ENCODE measurements at regions not wholly inside any gene's neighbourhood (a gene's known extent, or its start where the extent isn't known, plus 50 kb on each side); places are given as distances from the start of the nearest gene placed in this dataset.
"Not testable (repeated sequence)": the region's sequence is repeated elsewhere in the genome, so short reads cannot be mapped to it uniquely, and the experiment has no call there.

DNA sequence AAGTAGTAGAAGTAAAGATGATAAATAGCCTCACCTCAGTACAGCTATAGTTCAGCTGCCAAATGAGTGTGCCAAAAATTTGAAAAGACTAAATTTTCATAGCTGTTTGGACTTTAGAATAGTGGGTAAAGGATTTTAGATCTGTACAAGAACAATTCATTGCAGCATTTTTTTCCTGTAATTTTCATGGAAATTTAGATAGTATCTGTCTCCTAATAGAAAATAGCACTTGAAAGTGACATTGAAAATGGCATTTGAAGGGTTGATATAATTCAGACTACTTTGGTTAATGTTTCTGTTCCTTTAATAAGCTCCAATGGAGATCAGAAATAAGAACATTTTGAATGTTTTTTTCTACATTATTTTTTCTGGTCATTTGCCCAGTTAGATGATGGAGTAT, 292.7 kb downstream of the ZNF37A start:
- H3K9me3 ChIP-seq (ENCODE audit: control insufficient read depth, insufficient read depth, low read length); H3F3A ChIP-seq (ENCODE audit: control insufficient read depth, insufficient read depth); H3K79me2 ChIP-seq (ENCODE audit: control insufficient read depth, low read length); H4K20me1 ChIP-seq (ENCODE audit: control insufficient read depth, insufficient read depth, low read depth, low read length); H3K4me1 ChIP-seq (ENCODE audit: control insufficient read depth, low read length); H3K27ac ChIP-seq (ENCODE audit: low read depth, low read length); H3K9me2 ChIP-seq (replicated peaks; ENCODE audit: control insufficient read depth, low read length); H3K36me3 ChIP-seq (ENCODE audit: control insufficient read depth, low read length); H3K4me3 ChIP-seq (ENCODE audit: low read length); H3K4me2 ChIP-seq (ENCODE audit: low read length); H3K27me3 ChIP-seq (ENCODE audit: control insufficient read depth, low read length): not testable (repeated sequence)

DNA sequence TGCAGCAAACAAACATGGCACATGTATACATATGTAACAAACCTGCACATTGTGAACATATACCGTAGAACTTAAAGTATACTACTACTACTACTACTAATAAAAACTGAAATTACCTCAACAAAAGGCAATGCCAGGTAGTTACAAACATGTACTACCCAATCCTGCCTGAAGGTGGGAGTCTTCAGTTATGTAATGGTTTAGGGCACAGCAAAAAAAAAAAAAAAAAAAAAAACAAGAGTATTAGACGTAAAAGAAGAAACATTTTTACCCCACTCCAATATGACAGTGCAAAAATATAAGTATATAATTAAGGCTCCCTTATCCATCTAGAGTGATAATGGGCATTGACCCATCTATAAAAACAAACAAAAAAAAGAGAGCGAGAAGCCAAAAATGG, 296.6 kb downstream of the ZNF37A start:
- H3K27ac ChIP-seq (ENCODE audit: low read depth, low read length); H3K4me2 ChIP-seq (ENCODE audit: low read length); H3K79me2 ChIP-seq (ENCODE audit: control insufficient read depth, low read length); H3K9me2 ChIP-seq (replicated peaks; ENCODE audit: control insufficient read depth, low read length); H3K4me3 ChIP-seq (ENCODE audit: low read length); H3K27me3 ChIP-seq (ENCODE audit: control insufficient read depth, low read length); H4K20me1 ChIP-seq (ENCODE audit: control insufficient read depth, insufficient read depth, low read depth, low read length); H3K4me1 ChIP-seq (ENCODE audit: control insufficient read depth, low read length); H3K9me3 ChIP-seq (ENCODE audit: control insufficient read depth, insufficient read depth, low read length); H3K36me3 ChIP-seq (ENCODE audit: control insufficient read depth, low read length); H3F3A ChIP-seq (ENCODE audit: control insufficient read depth, insufficient read depth): not testable (repeated sequence)

DNA sequence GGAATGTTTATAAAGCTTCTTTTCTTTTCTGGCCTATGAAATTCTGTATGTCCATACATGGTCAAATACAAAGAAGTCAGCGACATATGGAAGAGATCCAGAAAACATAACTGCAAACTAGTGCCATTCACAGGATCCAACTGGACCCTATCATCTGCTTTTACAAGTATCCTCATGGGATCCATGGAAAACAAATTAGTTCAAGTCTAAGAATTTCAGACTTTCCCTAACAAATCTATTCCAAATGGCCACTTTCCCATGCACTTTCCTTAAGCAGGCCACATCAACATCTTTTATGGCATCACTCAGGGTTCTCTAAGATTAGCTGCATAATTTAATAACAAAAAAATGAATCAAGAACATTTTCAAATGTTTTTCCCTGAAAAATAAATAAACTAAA, 301.3 kb downstream of the ZNF37A start:
- not testable (repeated sequence) for H3K36me3 ChIP-seq (ENCODE audit: control insufficient read depth, low read length); H3K4me3 ChIP-seq (ENCODE audit: low read length); H3K4me2 ChIP-seq (ENCODE audit: low read length)

DNA sequence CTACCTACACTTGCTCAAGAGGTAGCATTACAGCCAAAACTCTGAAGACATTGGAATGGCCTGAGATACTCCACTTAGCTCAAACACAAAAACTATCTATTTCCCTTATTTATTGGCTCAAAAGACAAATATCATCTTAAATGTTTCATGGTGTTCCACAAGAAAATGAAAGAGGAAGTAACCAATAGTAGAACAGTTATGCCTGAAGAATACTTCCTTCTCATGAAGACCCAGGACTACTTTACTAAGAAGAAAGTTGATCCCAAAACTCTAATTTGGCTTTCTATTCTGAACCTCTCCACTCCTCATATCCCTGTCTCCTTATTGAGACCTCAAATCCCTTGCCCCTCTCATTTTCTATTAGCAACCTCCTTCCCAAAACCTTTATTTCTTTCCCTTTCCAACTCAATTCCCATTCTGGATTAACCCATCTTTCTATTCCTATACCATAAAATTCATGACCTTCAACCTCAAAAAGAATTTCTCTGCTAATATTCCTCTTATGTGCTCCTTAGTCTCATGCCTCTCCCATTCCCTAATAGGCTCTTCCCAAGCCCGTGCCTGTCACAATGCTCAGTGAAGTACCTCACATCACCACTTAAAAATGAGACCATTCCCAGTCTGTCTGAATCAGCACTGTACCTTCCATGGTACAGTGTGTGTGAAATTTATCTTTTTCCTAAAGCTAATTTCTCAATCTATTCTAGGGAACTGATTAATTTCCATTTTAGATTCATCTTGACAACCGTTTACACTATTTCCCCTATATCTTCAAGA, 302.2 kb downstream of the ZNF37A start:
- H3K9me3 ChIP-seq (ENCODE audit: control insufficient read depth, insufficient read depth, low read length); H3K79me2 ChIP-seq (ENCODE audit: control insufficient read depth, low read length); H3K36me3 ChIP-seq (ENCODE audit: control insufficient read depth, low read length); H3K4me3 ChIP-seq (ENCODE audit: low read length); H4K20me1 ChIP-seq (ENCODE audit: control insufficient read depth, insufficient read depth, low read depth, low read length); H3K4me1 ChIP-seq (ENCODE audit: control insufficient read depth, low read length); H3K27ac ChIP-seq (ENCODE audit: low read depth, low read length); H3K27me3 ChIP-seq (ENCODE audit: control insufficient read depth, low read length); H3K9me2 ChIP-seq (replicated peaks; ENCODE audit: control insufficient read depth, low read length); H3F3A ChIP-seq (ENCODE audit: control insufficient read depth, insufficient read depth); H3K4me2 ChIP-seq (ENCODE audit: low read length): not testable (repeated sequence)

More for the DNA sequence above, 301.3 kb downstream of the ZNF37A start:
- H3K27me3 ChIP-seq (ENCODE audit: control insufficient read depth, low read length); H3K4me1 ChIP-seq (ENCODE audit: control insufficient read depth, low read length); H3K9me3 ChIP-seq (ENCODE audit: control insufficient read depth, insufficient read depth, low read length); H3K79me2 ChIP-seq (ENCODE audit: control insufficient read depth, low read length); H3K9me2 ChIP-seq (replicated peaks; ENCODE audit: control insufficient read depth, low read length); H4K20me1 ChIP-seq (ENCODE audit: control insufficient read depth, insufficient read depth, low read depth, low read length); H3K27ac ChIP-seq (ENCODE audit: low read depth, low read length); H3F3A ChIP-seq (ENCODE audit: control insufficient read depth, insufficient read depth): not testable (repeated sequence)

DNA sequence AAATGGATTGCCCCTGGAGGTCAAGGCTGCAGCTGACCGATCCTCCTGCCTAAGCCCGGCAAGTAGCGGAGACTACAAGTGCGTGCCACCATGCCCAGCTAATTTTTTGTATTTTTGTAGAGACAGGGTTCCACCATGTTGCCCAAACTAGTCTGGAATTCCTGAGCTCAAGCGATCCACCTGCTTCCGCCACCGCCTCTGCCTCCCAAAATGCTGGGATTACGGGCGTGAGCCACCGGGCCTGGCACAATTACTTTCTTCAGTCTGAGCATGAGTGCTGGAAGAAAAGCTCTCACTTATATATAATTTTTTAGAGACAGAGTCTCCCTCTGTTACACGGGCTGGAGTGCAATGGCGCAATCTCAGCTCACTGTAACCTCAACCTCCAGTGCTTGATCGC, 307.4 kb downstream of the ZNF37A start:
- H4K20me1 ChIP-seq (ENCODE audit: control insufficient read depth, insufficient read depth, low read depth, low read length); H3K9me3 ChIP-seq (ENCODE audit: control insufficient read depth, insufficient read depth, low read length); H3K4me1 ChIP-seq (ENCODE audit: control insufficient read depth, low read length); H3K27me3 ChIP-seq (ENCODE audit: control insufficient read depth, low read length); H3F3A ChIP-seq (ENCODE audit: control insufficient read depth, insufficient read depth); H3K36me3 ChIP-seq (ENCODE audit: control insufficient read depth, low read length); H3K9me2 ChIP-seq (replicated peaks; ENCODE audit: control insufficient read depth, low read length): not testable (repeated sequence)
- Histone ChIP-seq H3K27ac (ENCODE audit: low read depth, low read length) (peak overlapping the region; percentile 83), H3K79me2 (ENCODE audit: control insufficient read depth, low read length) (peaks cover 13% of the 10 kb centered on the region), H3K4me2 (ENCODE audit: low read length) (peak overlapping the region; percentile 66), H3K4me3 (ENCODE audit: low read length) (peak overlapping the region; percentile 93)

DNA sequence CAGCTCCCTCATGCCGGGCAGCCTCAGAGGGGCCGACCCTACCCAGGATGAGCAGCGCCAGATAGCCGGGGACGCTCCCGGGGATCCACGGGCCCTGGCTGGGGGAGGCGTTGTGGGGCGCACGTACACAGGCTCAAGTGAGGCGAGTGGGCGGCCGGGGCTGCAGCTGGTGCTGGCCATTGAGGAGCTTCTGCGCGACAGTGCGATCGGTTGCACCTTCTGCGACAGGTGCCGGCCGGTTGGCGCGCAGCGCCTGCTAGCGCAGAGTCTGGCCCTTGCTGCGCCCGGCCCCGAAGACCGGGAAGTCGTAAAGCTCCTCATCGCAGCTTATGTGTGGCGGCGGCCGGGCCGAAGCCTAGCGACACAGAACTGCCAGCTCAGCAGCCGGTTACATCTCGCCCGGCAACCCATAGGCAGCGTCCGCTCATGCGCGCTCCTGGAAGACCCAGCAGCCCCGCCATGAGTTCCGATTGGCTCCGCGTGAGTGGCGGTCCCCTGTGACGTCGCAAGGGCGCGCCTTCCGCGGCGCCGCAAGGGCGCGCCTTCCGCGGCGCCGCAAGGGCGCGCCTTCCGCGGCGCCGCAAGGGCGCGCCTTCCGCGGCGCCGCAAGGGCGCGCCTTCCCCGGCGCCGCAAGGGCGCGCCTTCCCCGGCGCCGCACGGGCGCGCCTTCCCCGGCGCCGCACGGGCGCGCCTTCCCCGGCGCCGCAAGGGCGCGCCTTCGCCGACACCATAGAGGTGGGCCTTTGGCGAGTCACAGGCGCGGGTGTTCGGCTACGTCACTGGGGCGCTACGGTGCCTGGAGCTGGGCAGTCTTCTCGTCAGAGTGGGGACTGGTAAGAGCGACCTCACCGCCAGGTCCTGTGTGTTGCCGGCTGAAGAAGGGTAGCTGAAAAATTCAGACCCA, 308.6 kb downstream of the ZNF37A start:
- Histone ChIP-seq H3K27ac (ENCODE audit: low read depth, low read length) (peak overlapping the region; percentile 83), H3K79me2 (ENCODE audit: control insufficient read depth, low read length) (peaks cover 13% of the 10 kb centered on the region), H3K4me2 (ENCODE audit: low read length) (peak overlapping the region; percentile 66), H3K4me3 (ENCODE audit: low read length) (peak overlapping the region; percentile 93)
- H3F3A ChIP-seq (ENCODE audit: control insufficient read depth, insufficient read depth); H3K27me3 ChIP-seq (ENCODE audit: control insufficient read depth, low read length); H3K9me2 ChIP-seq (replicated peaks; ENCODE audit: control insufficient read depth, low read length); H3K4me1 ChIP-seq (ENCODE audit: control insufficient read depth, low read length); H4K20me1 ChIP-seq (ENCODE audit: control insufficient read depth, insufficient read depth, low read depth, low read length); H3K9me3 ChIP-seq (ENCODE audit: control insufficient read depth, insufficient read depth, low read length); H3K36me3 ChIP-seq (ENCODE audit: control insufficient read depth, low read length): not testable (repeated sequence)

DNA sequence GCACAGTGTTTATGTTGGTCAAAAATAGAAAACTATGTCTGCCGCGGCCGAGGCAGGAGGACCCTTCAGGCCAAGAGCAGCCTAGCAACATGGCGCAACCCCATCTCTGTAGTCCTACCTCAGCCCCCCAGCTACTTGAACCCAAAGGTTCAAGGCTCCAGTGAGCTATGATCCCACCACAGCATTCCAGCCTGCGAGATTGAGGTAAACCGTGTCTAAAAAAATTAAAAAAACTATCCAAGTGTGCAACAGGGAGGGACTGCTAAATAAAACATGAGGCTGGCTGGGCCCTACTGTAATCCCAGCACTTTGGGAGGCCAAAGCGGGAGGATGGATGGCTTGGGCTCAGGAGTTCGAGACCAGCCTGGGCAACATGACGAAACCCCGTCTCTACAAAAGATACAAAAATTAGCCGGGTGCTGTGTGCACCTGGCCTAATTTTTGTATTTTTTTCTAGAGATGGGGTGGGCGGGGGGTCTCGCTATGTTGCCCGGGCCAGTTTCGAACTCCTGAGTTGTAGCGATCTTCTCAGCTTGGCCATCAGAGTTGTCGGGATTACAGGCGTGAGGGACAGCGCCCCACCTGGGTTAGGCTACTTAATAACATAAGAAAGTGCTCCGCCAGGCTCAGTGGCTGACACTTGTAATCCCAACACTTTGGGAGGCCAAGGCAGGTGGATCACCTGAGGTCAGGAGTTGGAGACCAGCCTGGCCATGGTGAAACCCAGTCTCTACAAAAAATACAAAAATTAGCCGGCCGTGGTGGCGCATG, 309.4 kb downstream of the ZNF37A start:
- not testable (repeated sequence) for H3F3A ChIP-seq (ENCODE audit: control insufficient read depth, insufficient read depth); H3K36me3 ChIP-seq (ENCODE audit: control insufficient read depth, low read length); H3K9me2 ChIP-seq (replicated peaks; ENCODE audit: control insufficient read depth, low read length); H4K20me1 ChIP-seq (ENCODE audit: control insufficient read depth, insufficient read depth, low read depth, low read length); H3K9me3 ChIP-seq (ENCODE audit: control insufficient read depth, insufficient read depth, low read length); H3K4me1 ChIP-seq (ENCODE audit: control insufficient read depth, low read length); H3K27me3 ChIP-seq (ENCODE audit: control insufficient read depth, low read length)
- H3K4me3 ChIP-seq (ENCODE audit: low read length) = peak overlapping the region; percentile 79
- H3K27ac ChIP-seq (ENCODE audit: low read depth, low read length) = peak overlapping the region; percentile 75
- H3K4me2 ChIP-seq (ENCODE audit: low read length) = peak overlapping the region; percentile 61
- peaks cover 13% of the 10 kb centered on the region for H3K79me2 ChIP-seq (ENCODE audit: control insufficient read depth, low read length)
